SK-N-SH treated with all-trans-retinoic acid at 6 μM for 48 hours (cell line): ENCODE measurements at regions not wholly inside any gene's neighbourhood (a gene's known extent, or its start where the extent isn't known, plus 50 kb on each side); places are given as distances from the start of the nearest gene placed in this dataset.

Experiments used
- ATAC-seq: fragments of 200-7000 bp; cut with Tn5 transposase; 3 replicates; pipeline ENCODE4 v1.9.1; 2020; ENCODE audit warnings: mild to moderate bottlenecking, moderate library complexity
- ARNTL ChIP-seq: fragments of 450-650 bp; formaldehyde crosslinking; IDR thresholded peaks from 2 replicates; pipeline ENCODE4 v1.5.0; 2020; ENCODE audit warnings: low read depth, mild to moderate bottlenecking, moderate library complexity, borderline replicate concordance
- BACH2 ChIP-seq: fragments of 250-450 bp; sonication (Bioruptor Pico); IDR thresholded peaks from 2 replicates; pipeline ENCODE4 v1.9.0; 2021; ENCODE audit warnings: mild to moderate bottlenecking, borderline replicate concordance
- CREB5 ChIP-seq: fragments of 250-450 bp; sonication (Bioruptor Pico); IDR thresholded peaks from 2 replicates; pipeline ENCODE4 v1.5.1; 2020; ENCODE audit warnings: low read depth, mild to moderate bottlenecking, moderate library complexity
- CSRNP3 ChIP-seq: fragments of 250-450 bp; sonication (Bioruptor Pico); IDR thresholded peaks from 2 replicates; pipeline ENCODE4 v1.5.1; 2021; ENCODE audit warnings: mild to moderate bottlenecking, moderate library complexity
- GLIS3 ChIP-seq: fragments of 250-450 bp; sonication (Bioruptor Pico); IDR thresholded peaks from 2 replicates; pipeline ENCODE4 v1.5.0; 2020; ENCODE audit warnings: mild to moderate bottlenecking, moderate library complexity
- ISL1 ChIP-seq: fragments of 250-450 bp; sonication (Bioruptor Pico); IDR thresholded peaks from 2 replicates; pipeline ENCODE4 v2.1.2; 2022; ENCODE audit warnings: mild to moderate bottlenecking, moderate library complexity
- OSR1 ChIP-seq: fragments of 250-450 bp; sonication (Bioruptor Pico); IDR thresholded peaks from 2 replicates; pipeline ENCODE4 v1.8.0; 2022; ENCODE audit warnings: moderate library complexity, mild to moderate bottlenecking, inconsistent platforms
- PATZ1 ChIP-seq: fragments of 250-450 bp; sonication (Bioruptor Pico); IDR thresholded peaks from 2 replicates; pipeline ENCODE4 v1.8.0; 2020; ENCODE audit warnings: mild to moderate bottlenecking, moderate library complexity, borderline replicate concordance
- POU6F1 ChIP-seq: fragments of 250-450 bp; sonication (Bioruptor Pico); IDR thresholded peaks from 2 replicates; pipeline ENCODE4 v1.8.0; 2021; ENCODE audit warnings: low read depth, mild to moderate bottlenecking, moderate library complexity, borderline replicate concordance
- PPARA ChIP-seq: fragments of 250-450 bp; sonication (Bioruptor Pico); IDR thresholded peaks from 2 replicates; pipeline ENCODE4 v1.5.0; 2020; ENCODE audit warnings: mild to moderate bottlenecking, borderline replicate concordance
- RARB ChIP-seq: fragments of 250-450 bp; sonication (Bioruptor Pico); IDR thresholded peaks from 2 replicates; pipeline ENCODE4 v1.8.0; 2021; ENCODE audit warnings: mild to moderate bottlenecking, moderate library complexity
- TCF4 ChIP-seq: fragments of 250-450 bp; sonication (Bioruptor Pico); IDR thresholded peaks from 2 replicates; pipeline ENCODE4 v1.8.0; 2021; ENCODE audit warnings: mild to moderate bottlenecking, moderate library complexity, borderline replicate concordance
- TOX ChIP-seq: fragments of 250-450 bp; sonication (Bioruptor Pico); IDR thresholded peaks from 2 replicates; pipeline ENCODE4 v1.8.0; 2021; ENCODE audit warnings: mild to moderate bottlenecking, moderate library complexity, borderline replicate concordance
- TSHZ2 ChIP-seq: fragments of 250-450 bp; sonication (Bioruptor Pico); IDR thresholded peaks from 2 replicates; pipeline ENCODE4 v1.5.0; 2020; ENCODE audit warnings: mild to moderate bottlenecking, moderate library complexity
- ZC3H10 ChIP-seq: fragments of 250-450 bp; sonication (Bioruptor Pico); IDR thresholded peaks from 2 replicates; pipeline ENCODE4 v1.5.1; 2021; ENCODE audit warnings: mild to moderate bottlenecking, moderate library complexity
- ZFP3 ChIP-seq: fragments of 250-450 bp; sonication (Bioruptor Pico); IDR thresholded peaks from 2 replicates; pipeline ENCODE4 v1.5.0; 2020; ENCODE audit warnings: mild to moderate bottlenecking, moderate library complexity
- ZFP30 ChIP-seq: fragments of 450-650 bp; formaldehyde crosslinking; IDR thresholded peaks from 2 replicates; pipeline ENCODE4 v1.5.0; 2022; ENCODE audit warnings: mild to moderate bottlenecking, moderate library complexity
- ZNF565 ChIP-seq: fragments of 450-650 bp; formaldehyde crosslinking; conservative IDR thresholded peaks from 2 replicates; pipeline ENCODE4 v1.5.0; 2020; ENCODE audit warnings: low read depth, mild to moderate bottlenecking, moderate library complexity
- ZNF70 ChIP-seq: fragments of 450-650 bp; formaldehyde crosslinking; IDR thresholded peaks from 2 replicates; pipeline ENCODE4 v1.5.0; 2020; ENCODE audit warnings: mild to moderate bottlenecking, moderate library complexity
- ZNF8 ChIP-seq: fragments of 450-650 bp; formaldehyde crosslinking; IDR thresholded peaks from 2 replicates; pipeline ENCODE4 v1.5.0; 2020; ENCODE audit warnings: mild to moderate bottlenecking, moderate library complexity

- no peak for ATAC-seq
Measured at GRCh38 chr13:20311022-20311421, 78.9 kb upstream of the GJB6 start.

GRCh38 chr13:20306039-20306438 is 73.9 kb upstream of the GJB6 start:
- ATAC-seq = no peak
- TF ChIP-seq PATZ1 (CRISPR knock-in tag) = no peak
- no peak for TF ChIP-seq ZFP3 (CRISPR knock-in tag)
- TF ChIP-seq PPARA = no peak
- no peak for TF ChIP-seq ZNF565 (CRISPR knock-in tag)
- TF ChIP-seq ARNTL (CRISPR knock-in tag) = no peak
- no peak for TF ChIP-seq CREB5 (CRISPR knock-in tag)
- no peak for TF ChIP-seq ZNF8 (CRISPR knock-in tag)
- TF ChIP-seq CSRNP3 = no peak
- no peak for TF ChIP-seq TOX (CRISPR knock-in tag)
- TF ChIP-seq GLIS3 = no peak
- TF ChIP-seq TSHZ2 (CRISPR knock-in tag) = no peak
- TF ChIP-seq ZNF70 (CRISPR knock-in tag) = no peak

More at GRCh38 chr13:20311022-20311421, 78.9 kb upstream of the GJB6 start:
- TF ChIP-seq ZFP30 (CRISPR knock-in tag) (no peak), POU6F1 (CRISPR knock-in tag) (no peak), TSHZ2 (CRISPR knock-in tag) (no peak), PPARA (no peak), CSRNP3 (no peak), ARNTL (CRISPR knock-in tag) (no peak), BACH2 (CRISPR knock-in tag) (no peak)

- no peak for ATAC-seq
- TF ChIP-seq CSRNP3 (no peak), TOX (CRISPR knock-in tag) (no peak), RARB (CRISPR knock-in tag) (no peak), ZNF8 (CRISPR knock-in tag) (no peak), GLIS3 (no peak), ZFP3 (CRISPR knock-in tag) (no peak), ISL1 (no peak), OSR1 (CRISPR knock-in tag) (no peak), ZC3H10 (no peak), TCF4 (CRISPR knock-in tag) (no peak), ZNF565 (CRISPR knock-in tag) (no peak), POU6F1 (CRISPR knock-in tag) (no peak), ZNF70 (CRISPR knock-in tag) (no peak)
Measured at GRCh38 chr13:20305587-20305986, 73.5 kb upstream of the GJB6 start.
